Panc1 (cell line): ENCODE measurements at regions not wholly inside any gene's neighbourhood (a gene's known extent, or its start where the extent isn't known, plus 50 kb on each side); places are given as distances from the start of the nearest gene placed in this dataset.

ENCODE experiments used
- ATAC-seq: fragments of 200-7000 bp; cut with Tn5 transposase; 2 replicates; pipeline ENCODE4 v1.9.1; 2020; ENCODE audit warnings: mild to moderate bottlenecking, moderate library complexity
- BruUV-seq: library from RNA; stranded (reverse); fragments of 400-500 nt; replicated peaks from 2 replicates; lab custom pipeline; 2021; lab: Mats Ljungman, UMichigan
- CTCF ChIA-PET: fragments of 300-600 bp; sonication (Branson Sonifier 250); formaldehyde crosslinking; loops from one replicate; lab custom pipeline; 2022; ENCODE audit warnings: antibody characterized with exemption; lab: Charles Lee
- POLR2A ChIA-PET: fragments of 300-600 bp; sonication (Branson Sonifier 250); formaldehyde crosslinking; loops from one replicate; lab custom pipeline; 2022; ENCODE audit warnings: antibody characterized with exemption; lab: Charles Lee
- DNase-seq: peaks from one replicate; pipeline ENCODE4 v3.0.0-alpha.2; 2010; ENCODE audit warnings: low read depth, low spot score
- H3K27ac ChIP-seq: 2 replicates; pipeline ENCODE4 v1.5.1; 2011; ENCODE audit warnings: mild to moderate bottlenecking, low read length, inconsistent platforms
- H3K27me3 ChIP-seq: fragments of 200-500 bp; sonication (Bioruptor generic); 2 replicates; pipeline ENCODE4 v1.6.0; 2014; ENCODE audit warnings: low read length, inconsistent platforms; ENCODE audit not compliant: control insufficient read depth, insufficient read depth
- H3K36me3 ChIP-seq: fragments of 200-500 bp; sonication (Bioruptor generic); 2 replicates; pipeline ENCODE4 v1.5.1; 2014; ENCODE audit warnings: inconsistent platforms, mild to moderate bottlenecking, low read length, moderate library complexity; ENCODE audit not compliant: control insufficient read depth, insufficient read depth
- H3K4me1 ChIP-seq: 2 replicates; pipeline ENCODE4 v1.5.1; 2011; ENCODE audit warnings: inconsistent platforms, mild to moderate bottlenecking, low read length, moderate library complexity; ENCODE audit not compliant: control insufficient read depth, insufficient read depth
- H3K4me3 ChIP-seq, 2 experiments: 2 replicates each; pipeline ENCODE4 v1.5.1; 2011 to 2012; ENCODE audit warnings: low read depth in 2 of 2, low read length in 2 of 2, mild to moderate bottlenecking in 2 of 2, inconsistent platforms in 1 of 2, moderate library complexity in 1 of 2
- H3K9me3 ChIP-seq: fragments of 200-500 bp; sonication (Bioruptor generic); 2 replicates; pipeline ENCODE4 v1.5.1; 2014; ENCODE audit warnings: low read depth, mild to moderate bottlenecking, inconsistent platforms, low read length, moderate library complexity; ENCODE audit not compliant: control insufficient read depth, insufficient read depth
- POLR2AphosphoS5 ChIP-seq: IDR thresholded peaks from 2 replicates; pipeline ENCODE4 v1.6.1; 2012; ENCODE audit warnings: mild to moderate bottlenecking, low read depth, low read length, moderate library complexity
- SIN3A ChIP-seq: IDR thresholded peaks from 2 replicates; pipeline ENCODE4 v1.6.1; 2012; ENCODE audit warnings: low read depth, mild to moderate bottlenecking, low read length, moderate library complexity, borderline replicate concordance; ENCODE audit not compliant: insufficient read depth
- TCF7L2 ChIP-seq: IDR thresholded peaks from 2 replicates; pipeline ENCODE4 v1.6.1; 2011; ENCODE audit warnings: mild to moderate bottlenecking, low read depth, low read length, inconsistent platforms
- in situ Hi-C: cut with HindIII; loops from 2 replicates; pipeline ENCODE4 v1.10.0; 2016; ENCODE audit warnings: low sequenced_read_pairs, low pct_unique_long_range_greater_than_20kb
- intact Hi-C: fragments of 100-400 bp; cut with micrococcal nuclease; formaldehyde crosslinking; loops from one replicate; pipeline ENCODE4 v1.10.0; 2022; ENCODE audit not compliant: unreplicated experiment
- TF ChIP-seq, protein P1 (sequence below): fragments of 450-650 bp; IDR thresholded peaks from 2 replicates; pipeline ENCODE4 v1.5.1; 2017; ENCODE audit warnings: mild to moderate bottlenecking
- TF ChIP-seq, protein P2 (sequence below), 2 experiments: IDR thresholded peaks; 2 replicates each; pipeline ENCODE4 v1.6.1; 2011 to 2012; ENCODE audit warnings: low read depth in 2 of 2, control low read depth in 1 of 2, low read length in 1 of 2, mild to moderate bottlenecking in 1 of 2, moderate library complexity in 1 of 2; ENCODE audit not compliant: insufficient read depth in 1 of 2

DNA sequence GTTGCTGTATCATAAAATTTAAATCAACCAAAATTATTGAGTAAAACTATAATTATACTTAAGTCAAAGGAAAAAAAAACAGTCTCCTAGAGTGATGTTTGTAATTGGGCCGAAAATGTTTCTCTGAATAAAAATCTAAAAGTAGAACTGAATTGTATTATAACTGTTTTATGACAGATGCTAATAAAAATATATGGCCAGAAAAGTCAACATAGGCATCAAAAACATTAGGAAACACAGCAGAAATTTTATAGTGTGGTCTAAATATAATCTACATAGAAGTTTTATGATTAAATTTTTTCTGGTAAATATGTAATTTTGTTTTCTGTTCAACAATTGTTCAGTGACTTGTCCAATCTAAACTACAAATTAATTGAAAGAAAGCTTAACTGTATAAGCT lies 277.8 kb downstream of the ALX1 start:
- BruUV-seq, result no TSS peak
- in situ Hi-C loops (no loop called here), intact Hi-C loops (no loop called here)
- Histone ChIP-seq H3K36me3 (no peaks in the 10 kb centered on the region), H3K9me3 (no peaks in the 10 kb centered on the region), H3K27me3 (no peaks in the 10 kb centered on the region), H3K4me3 (no peak overlapping the region), H3K27ac (no peak overlapping the region), H3K4me1 (no peaks in the 10 kb centered on the region)
- TF ChIP-seq TCF7L2, result no peak
- TF ChIP-seq, protein P1, sequence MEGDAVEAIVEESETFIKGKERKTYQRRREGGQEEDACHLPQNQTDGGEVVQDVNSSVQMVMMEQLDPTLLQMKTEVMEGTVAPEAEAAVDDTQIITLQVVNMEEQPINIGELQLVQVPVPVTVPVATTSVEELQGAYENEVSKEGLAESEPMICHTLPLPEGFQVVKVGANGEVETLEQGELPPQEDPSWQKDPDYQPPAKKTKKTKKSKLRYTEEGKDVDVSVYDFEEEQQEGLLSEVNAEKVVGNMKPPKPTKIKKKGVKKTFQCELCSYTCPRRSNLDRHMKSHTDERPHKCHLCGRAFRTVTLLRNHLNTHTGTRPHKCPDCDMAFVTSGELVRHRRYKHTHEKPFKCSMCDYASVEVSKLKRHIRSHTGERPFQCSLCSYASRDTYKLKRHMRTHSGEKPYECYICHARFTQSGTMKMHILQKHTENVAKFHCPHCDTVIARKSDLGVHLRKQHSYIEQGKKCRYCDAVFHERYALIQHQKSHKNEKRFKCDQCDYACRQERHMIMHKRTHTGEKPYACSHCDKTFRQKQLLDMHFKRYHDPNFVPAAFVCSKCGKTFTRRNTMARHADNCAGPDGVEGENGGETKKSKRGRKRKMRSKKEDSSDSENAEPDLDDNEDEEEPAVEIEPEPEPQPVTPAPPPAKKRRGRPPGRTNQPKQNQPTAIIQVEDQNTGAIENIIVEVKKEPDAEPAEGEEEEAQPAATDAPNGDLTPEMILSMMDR, result no peak
- TF ChIP-seq, protein P2, sequence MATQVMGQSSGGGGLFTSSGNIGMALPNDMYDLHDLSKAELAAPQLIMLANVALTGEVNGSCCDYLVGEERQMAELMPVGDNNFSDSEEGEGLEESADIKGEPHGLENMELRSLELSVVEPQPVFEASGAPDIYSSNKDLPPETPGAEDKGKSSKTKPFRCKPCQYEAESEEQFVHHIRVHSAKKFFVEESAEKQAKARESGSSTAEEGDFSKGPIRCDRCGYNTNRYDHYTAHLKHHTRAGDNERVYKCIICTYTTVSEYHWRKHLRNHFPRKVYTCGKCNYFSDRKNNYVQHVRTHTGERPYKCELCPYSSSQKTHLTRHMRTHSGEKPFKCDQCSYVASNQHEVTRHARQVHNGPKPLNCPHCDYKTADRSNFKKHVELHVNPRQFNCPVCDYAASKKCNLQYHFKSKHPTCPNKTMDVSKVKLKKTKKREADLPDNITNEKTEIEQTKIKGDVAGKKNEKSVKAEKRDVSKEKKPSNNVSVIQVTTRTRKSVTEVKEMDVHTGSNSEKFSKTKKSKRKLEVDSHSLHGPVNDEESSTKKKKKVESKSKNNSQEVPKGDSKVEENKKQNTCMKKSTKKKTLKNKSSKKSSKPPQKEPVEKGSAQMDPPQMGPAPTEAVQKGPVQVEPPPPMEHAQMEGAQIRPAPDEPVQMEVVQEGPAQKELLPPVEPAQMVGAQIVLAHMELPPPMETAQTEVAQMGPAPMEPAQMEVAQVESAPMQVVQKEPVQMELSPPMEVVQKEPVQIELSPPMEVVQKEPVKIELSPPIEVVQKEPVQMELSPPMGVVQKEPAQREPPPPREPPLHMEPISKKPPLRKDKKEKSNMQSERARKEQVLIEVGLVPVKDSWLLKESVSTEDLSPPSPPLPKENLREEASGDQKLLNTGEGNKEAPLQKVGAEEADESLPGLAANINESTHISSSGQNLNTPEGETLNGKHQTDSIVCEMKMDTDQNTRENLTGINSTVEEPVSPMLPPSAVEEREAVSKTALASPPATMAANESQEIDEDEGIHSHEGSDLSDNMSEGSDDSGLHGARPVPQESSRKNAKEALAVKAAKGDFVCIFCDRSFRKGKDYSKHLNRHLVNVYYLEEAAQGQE (IDR thresholded peaks at IDR 0.05; ENCODE audit: insufficient read depth in 1 of 2, low read depth in 2 of 2, low read length in 1 of 2), result no peak
- no peak for TF ChIP-seq SIN3A
- ChIA-PET POLR2A (no interaction called here), CTCF (no interaction called here)
- ATAC-seq (no peak), DNase-seq (no peak)

- DNase-seq, result no peak
- TF ChIP-seq POLR2AphosphoS5, result no peak
- TF ChIP-seq TCF7L2, result no peak
- TF ChIP-seq, protein P1, result no peak
- TF ChIP-seq SIN3A, result no peak
- TF ChIP-seq, protein P2 (IDR thresholded peaks at IDR 0.05; ENCODE audit: insufficient read depth in 1 of 2, low read depth in 2 of 2, low read length in 1 of 2), result no peak
- intact Hi-C loops, result no loop called here
- Histone ChIP-seq H3K27me3 (no peaks in the 10 kb centered on the region), H3K4me3 (no peak overlapping the region), H3K9me3 (no peaks in the 10 kb centered on the region), H3K27ac (no peak overlapping the region), H3K36me3 (no peaks in the 10 kb centered on the region), H3K4me1 (no peaks in the 10 kb centered on the region)
- in situ Hi-C loops, result no loop called here
- no TSS peak for BruUV-seq
- POLR2A ChIA-PET, result no interaction called here
- ATAC-seq, result no peak
- CTCF ChIA-PET, result no interaction called here
Measured at GRCh38 chr12:85558684-85559083, 277.5 kb downstream of the RASSF9 start.
